ENCODE measurements at regions not wholly inside any gene's neighbourhood (a gene's known extent, or its start where the extent isn't known, plus 50 kb on each side); places are given as distances from the start of the nearest gene placed in this dataset.
"Not testable (repeated sequence)": the region's sequence is repeated elsewhere in the genome, so short reads cannot be mapped to it uniquely, and the experiment has no call there.

DNA sequence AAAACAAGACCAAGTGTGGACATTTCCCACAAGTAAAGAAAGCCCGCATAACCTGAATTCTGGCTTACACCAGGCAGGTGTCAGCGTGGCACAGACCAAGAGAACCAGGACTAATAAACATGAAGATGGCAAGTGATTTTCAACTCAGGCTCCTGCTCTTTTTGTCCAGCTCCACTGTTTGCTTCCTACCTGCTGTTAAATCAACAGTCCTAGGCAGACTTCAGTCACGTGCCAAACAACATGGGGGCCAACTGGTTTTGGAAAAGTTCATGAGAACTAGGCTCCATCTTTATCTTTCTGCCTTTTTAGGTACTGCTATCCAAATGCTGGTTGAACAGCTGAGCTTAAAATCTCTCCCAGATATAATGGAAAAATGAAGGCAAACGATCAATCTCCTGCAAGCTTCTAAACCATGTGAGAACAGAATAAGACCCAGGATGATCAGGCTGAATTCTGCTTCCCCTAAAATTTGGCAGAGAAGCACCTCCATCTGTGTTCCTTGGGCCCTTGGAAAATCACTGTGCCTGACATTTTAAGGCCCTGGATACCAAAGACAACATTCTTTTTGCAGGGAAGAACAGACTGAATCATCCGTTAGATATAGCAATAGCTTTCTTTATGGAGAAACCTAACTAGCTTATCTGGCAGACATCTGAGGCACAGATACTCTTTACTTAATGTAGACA, 215.6 kb upstream of the USP15 start:
- intact Hi-C loops (cut with micrococcal nuclease; ENCODE audit: unreplicated experiment): no loop called here
- Mint-ChIP-seq H3K9me3 (ENCODE audit: low read depth, unreplicated experiment) (peaks cover 5% of the 10 kb centered on the region), H3K4me3 (ENCODE audit: low read depth, unreplicated experiment) (no peak overlapping the region), H3K27me3 (ENCODE audit: unreplicated experiment) (no peaks in the 10 kb centered on the region), H3K36me3 (ENCODE audit: insufficient read depth, unreplicated experiment) (no peaks in the 10 kb centered on the region), H3K4me1 (ENCODE audit: low read depth, unreplicated experiment) (no peaks in the 10 kb centered on the region), H3K27ac (ENCODE audit: unreplicated experiment) (no peak overlapping the region)
- no peak for DNase-seq
- TF ChIP-seq, protein P1, sequence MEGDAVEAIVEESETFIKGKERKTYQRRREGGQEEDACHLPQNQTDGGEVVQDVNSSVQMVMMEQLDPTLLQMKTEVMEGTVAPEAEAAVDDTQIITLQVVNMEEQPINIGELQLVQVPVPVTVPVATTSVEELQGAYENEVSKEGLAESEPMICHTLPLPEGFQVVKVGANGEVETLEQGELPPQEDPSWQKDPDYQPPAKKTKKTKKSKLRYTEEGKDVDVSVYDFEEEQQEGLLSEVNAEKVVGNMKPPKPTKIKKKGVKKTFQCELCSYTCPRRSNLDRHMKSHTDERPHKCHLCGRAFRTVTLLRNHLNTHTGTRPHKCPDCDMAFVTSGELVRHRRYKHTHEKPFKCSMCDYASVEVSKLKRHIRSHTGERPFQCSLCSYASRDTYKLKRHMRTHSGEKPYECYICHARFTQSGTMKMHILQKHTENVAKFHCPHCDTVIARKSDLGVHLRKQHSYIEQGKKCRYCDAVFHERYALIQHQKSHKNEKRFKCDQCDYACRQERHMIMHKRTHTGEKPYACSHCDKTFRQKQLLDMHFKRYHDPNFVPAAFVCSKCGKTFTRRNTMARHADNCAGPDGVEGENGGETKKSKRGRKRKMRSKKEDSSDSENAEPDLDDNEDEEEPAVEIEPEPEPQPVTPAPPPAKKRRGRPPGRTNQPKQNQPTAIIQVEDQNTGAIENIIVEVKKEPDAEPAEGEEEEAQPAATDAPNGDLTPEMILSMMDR (IDR thresholded peaks at IDR 0.05; ENCODE audit: unreplicated experiment): no peak
- no TSS peak for BruUV-seq (replicated peaks)
- CTCF ChIA-PET: no interaction called here

DNA sequence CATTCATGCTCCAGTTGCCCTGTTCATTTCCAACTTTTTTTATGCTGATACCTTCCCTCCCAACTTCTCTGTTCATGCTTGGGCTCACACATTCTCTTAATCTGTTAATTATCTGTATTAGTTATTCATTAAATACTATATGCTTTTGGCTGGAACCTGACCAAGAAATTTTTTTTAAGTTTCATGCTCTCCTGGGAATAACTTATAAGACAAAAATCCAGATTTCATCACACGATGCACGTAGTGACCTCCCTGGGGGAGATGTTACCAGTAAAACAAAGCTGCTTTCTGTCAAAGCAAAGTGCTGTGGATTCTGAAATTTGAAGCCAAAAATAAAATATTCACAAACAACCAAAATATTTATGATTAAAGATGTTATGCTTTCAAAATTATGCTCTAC, 215.0 kb upstream of the USP15 start:
- DNase-seq: no peak
- TF ChIP-seq, protein P1 (IDR thresholded peaks at IDR 0.05; ENCODE audit: unreplicated experiment): no peak
- no peak overlapping the region for H3K27ac Mint-ChIP-seq (ENCODE audit: unreplicated experiment)
- H3K9me3 Mint-ChIP-seq (ENCODE audit: low read depth, unreplicated experiment): peaks cover 4% of the 10 kb centered on the region
- no peaks in the 10 kb centered on the region for H3K4me1 Mint-ChIP-seq (ENCODE audit: low read depth, unreplicated experiment)
- intact Hi-C loops (cut with micrococcal nuclease; ENCODE audit: unreplicated experiment): no loop called here
- no peaks in the 10 kb centered on the region for H3K36me3 Mint-ChIP-seq (ENCODE audit: insufficient read depth, unreplicated experiment)
- H3K27me3 Mint-ChIP-seq (ENCODE audit: unreplicated experiment): no peaks in the 10 kb centered on the region
- CTCF ChIA-PET: no interaction called here
- no TSS peak for BruUV-seq (replicated peaks)
- no peak overlapping the region for H3K4me3 Mint-ChIP-seq (ENCODE audit: low read depth, unreplicated experiment)

DNA sequence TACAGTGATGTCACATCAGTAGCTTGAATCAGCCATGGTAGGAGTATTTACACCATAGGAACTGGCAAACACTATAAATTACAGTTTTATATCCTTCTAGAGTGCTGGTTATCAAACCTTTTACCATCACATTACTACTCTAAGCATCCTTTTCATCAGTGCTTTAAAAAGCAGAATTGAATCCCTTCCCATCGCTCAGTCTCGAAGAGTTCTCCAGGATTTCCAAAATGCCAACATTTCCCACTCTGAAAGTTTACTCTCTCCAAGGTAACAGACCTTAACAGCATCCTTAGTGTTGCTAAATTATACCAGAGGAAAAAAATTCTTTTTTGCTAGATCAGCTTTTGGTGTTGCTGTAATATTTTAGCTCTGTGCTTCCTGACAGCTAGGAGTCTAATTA, 209.4 kb upstream of the USP15 start:
- intact Hi-C loops (cut with micrococcal nuclease; ENCODE audit: unreplicated experiment): no loop called here
- TF ChIP-seq, protein P1 (IDR thresholded peaks at IDR 0.05; ENCODE audit: unreplicated experiment): no peak
- Mint-ChIP-seq H3K4me3 (ENCODE audit: low read depth, unreplicated experiment) (no peak overlapping the region), H3K4me1 (ENCODE audit: low read depth, unreplicated experiment) (no peaks in the 10 kb centered on the region), H3K27ac (ENCODE audit: unreplicated experiment) (no peak overlapping the region), H3K27me3 (ENCODE audit: unreplicated experiment) (no peaks in the 10 kb centered on the region), H3K36me3 (ENCODE audit: insufficient read depth, unreplicated experiment) (no peaks in the 10 kb centered on the region), H3K9me3 (ENCODE audit: low read depth, unreplicated experiment) (no peaks in the 10 kb centered on the region)
- CTCF ChIA-PET: no interaction called here
- DNase-seq: no peak
- no TSS peak for BruUV-seq (replicated peaks)

DNA sequence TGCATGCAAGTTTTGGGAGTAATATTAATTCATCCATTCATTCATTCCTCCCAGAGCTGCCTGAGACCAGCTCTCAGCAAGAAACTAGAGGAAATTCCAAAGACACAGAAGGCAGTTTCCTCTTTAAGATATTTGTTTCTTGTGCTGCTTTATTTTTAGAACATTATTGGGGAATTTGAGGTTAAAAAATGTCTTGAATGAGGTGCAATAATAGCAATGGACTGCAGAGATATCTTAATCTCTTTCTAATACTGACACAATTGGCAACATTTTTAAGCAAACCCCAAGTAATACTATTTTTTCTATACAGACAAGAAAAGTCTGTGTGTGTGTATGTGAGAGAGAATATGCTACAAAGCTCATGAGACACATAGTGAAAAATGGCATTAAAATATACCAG, 190.2 kb upstream of the USP15 start:
- no peak overlapping the region for H3K27ac Mint-ChIP-seq (ENCODE audit: unreplicated experiment)
- DNase-seq: no peak
- no peaks in the 10 kb centered on the region for H3K27me3 Mint-ChIP-seq (ENCODE audit: unreplicated experiment)
- H3K4me1 Mint-ChIP-seq (ENCODE audit: low read depth, unreplicated experiment): no peaks in the 10 kb centered on the region
- H3K9me3 Mint-ChIP-seq (ENCODE audit: low read depth, unreplicated experiment): no peaks in the 10 kb centered on the region
- CTCF ChIA-PET: no interaction called here
- no peak overlapping the region for H3K4me3 Mint-ChIP-seq (ENCODE audit: low read depth, unreplicated experiment)
- TF ChIP-seq, protein P1 (IDR thresholded peaks at IDR 0.05; ENCODE audit: unreplicated experiment): no peak
- intact Hi-C loops (cut with micrococcal nuclease; ENCODE audit: unreplicated experiment): no loop called here
- H3K36me3 Mint-ChIP-seq (ENCODE audit: insufficient read depth, unreplicated experiment): no peaks in the 10 kb centered on the region
- BruUV-seq (replicated peaks): no TSS peak

DNA sequence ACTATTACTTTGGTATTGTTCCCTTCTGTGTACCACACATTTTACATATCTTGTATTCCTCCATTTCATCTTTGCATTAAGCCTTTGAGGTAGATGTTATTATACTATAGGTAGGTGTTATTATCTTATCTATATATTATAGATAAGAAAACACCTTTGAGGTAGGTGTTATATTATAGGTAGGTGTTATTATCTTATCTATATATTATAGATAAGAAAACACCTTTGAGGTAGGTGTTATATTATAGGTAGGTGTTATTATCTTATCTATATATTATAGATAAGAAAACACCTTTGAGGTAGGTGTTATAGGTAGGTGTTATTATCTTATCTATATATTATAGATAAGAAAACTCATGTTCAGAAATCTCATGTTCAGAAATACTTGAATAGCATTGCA, 187.0 kb upstream of the USP15 start:
- H3K27me3 Mint-ChIP-seq (ENCODE audit: unreplicated experiment); H3K27ac Mint-ChIP-seq (ENCODE audit: unreplicated experiment); CTCF ChIA-PET; H3K36me3 Mint-ChIP-seq (ENCODE audit: insufficient read depth, unreplicated experiment); H3K4me1 Mint-ChIP-seq (ENCODE audit: low read depth, unreplicated experiment); intact Hi-C loops (cut with micrococcal nuclease; ENCODE audit: unreplicated experiment); BruUV-seq (replicated peaks); H3K4me3 Mint-ChIP-seq (ENCODE audit: low read depth, unreplicated experiment); DNase-seq; H3K9me3 Mint-ChIP-seq (ENCODE audit: low read depth, unreplicated experiment): not testable (repeated sequence)

Measured in Calu3 (cell line).